COLO668 (cell line): ENCODE measurements at regions not wholly inside any gene's neighbourhood (a gene's known extent, or its start where the extent isn't known, plus 50 kb on each side); places are given as distances from the start of the nearest gene placed in this dataset.

ENCODE experiments used
- DNase-seq: peaks from one replicate; lab custom pipeline; 2025; ENCODE audit not compliant: unreplicated experiment; lab: John Stamatoyannopoulos, UW

DNA sequence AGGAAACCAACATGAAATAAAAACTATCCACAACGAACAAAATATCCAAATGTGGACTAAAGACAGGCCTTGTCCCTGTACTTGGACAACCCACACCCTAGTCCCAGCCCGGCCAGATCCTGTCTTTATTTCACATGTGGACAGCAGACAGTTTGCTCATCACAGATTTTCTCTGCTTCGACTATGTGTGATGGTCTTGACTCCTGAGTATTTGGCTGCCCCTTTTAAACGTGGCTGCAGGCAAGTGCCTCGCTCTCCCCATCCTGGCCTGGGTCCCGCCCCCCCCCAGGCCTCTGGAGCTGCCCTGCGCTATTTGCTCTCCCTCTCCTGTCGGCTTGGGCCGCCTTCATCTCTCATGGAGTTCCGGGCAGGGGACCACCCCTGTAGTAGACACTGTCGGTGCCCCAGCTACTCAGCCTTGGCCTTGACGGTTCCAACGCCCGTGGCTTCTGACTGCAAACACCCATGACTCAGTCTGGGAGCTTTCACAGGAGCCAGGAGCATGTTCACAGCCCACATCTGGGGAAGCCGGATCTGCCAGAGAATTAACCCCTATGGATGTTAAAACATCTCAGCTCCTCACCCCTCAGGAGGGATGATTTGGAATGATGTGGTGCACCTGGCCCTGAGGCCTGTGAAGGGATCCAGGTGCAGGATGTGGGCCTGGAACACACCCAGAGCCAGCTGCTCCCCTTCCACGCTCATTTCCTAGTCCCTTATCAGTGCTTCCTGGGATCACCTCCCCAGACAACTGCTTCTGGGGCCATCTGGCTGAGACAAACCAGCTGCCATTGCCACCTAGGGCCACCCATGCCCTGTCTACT is 229.7 kb upstream of the RPL38 start:
- peak; percentile 72 for DNase-seq

DNA sequence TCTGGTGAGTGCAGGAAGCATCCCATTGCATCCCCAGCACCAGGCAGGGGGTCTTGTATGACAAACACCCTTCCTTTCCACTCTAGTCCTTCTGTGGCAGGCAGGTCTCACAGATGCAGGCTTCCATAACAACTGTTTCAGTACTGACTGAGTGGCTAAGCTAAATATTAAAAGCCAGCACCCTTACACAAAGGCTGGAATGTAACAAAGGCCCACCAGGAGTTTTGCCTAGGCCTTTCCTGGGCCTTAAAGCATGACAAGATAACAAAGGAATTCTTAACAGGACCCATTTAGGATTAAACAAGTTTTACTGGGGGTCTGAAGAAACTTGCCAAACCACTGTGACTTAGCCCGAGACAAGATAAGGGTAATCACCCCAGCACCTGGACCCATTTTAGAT is 228.9 kb upstream of the RPL38 start:
- no peak for DNase-seq

DNA sequence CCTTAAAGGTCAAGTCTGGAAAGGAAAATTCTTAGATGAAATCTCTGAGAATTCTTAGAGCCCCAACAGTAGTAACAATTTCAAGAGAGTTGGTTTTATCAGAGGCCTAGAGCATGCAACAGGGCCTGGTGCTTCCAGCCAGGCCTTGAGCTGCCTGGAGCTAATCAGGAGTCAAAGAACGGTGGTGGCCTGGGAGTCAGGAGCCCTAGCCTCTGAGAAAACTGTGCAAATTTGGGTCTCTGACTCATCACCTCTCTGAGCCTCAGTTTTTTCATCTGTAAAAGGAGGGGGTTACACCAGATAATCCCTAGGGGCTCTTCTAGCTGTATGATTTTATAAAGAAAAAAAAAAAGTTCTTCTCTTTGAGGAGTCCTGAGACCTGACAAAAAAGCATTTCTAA is 227.3 kb upstream of the RPL38 start:
- DNase-seq: no peak

DNA sequence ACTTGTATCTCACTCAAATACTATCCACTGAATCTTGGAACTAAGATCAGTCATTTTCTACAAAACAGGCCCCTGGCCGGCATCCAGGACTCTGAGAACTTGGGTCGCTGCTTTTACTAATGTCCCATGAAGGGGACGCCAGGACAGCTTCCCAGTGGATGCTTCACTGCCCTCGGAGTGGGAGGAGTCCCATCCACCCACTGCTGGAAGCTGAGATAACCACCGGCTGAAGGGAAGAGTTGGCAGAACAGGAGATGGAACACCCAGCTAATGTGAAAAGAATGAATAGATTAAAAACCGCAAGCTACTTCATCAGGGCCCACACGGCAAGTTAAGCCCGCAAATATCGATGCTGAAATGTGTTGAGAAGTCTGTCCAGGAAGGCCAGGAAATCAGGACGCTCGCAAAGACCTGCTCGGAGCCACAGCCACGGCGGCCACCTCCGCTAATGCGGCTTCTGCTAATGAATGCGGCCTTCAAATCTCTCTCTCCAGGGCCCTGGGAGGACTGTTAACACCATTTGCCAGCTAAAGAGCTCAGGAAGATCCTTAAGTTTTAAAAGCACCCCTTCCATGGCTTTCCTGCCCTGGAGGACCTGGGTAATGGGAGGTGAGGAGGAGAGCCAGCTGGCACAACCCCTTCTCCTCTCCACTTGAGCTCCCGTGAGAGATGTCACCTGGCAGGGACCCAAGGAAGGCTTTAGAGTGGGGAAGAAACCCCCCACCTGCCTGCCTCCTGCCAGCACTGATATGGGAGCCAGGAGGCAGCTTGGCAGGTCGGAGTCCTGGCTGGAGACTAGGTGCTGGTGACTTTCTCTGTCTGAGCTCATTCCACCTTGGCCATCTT is 226.6 kb upstream of the RPL38 start:
- DNase-seq: no peak

DNA sequence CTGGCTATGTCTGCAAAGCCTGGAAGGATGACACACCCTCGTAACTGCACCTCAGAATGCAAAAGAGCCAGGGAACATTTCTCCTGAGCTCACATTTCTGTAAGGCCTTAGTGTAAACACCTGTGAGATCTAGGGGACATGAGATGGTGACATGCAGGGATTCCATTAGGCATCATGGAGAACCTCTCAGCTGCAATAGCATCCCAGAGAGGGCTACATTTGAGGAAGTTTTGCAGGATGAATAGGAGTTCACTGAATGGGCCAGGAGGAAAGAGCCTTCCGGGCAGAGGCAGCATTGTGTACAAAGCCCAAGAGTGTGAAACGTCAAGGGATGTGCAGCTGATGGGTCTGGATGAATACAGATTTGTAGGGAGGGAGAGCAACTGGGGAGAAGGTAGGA is 223.0 kb upstream of the RPL38 start:
- no peak for DNase-seq

DNA sequence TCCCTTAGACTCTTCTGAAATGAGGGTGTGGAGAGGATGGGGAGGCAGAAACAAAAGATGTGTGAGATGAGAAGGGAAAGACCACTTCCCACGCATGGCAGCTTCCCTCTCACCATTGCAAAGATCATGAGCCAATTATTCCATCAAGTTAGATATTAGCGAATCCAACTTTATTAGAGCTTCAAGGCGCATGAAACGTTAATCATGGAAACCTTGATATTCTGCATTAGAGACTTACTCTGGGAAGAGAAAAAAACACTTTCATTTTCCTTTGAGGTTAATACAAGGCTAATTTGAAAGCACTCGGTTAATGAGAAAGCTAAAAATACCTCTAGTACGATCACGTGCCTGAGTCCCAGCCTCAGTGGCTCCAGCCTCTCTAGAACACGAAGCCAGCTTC is 220.6 kb upstream of the RPL38 start:
- DNase-seq: no peak

DNA sequence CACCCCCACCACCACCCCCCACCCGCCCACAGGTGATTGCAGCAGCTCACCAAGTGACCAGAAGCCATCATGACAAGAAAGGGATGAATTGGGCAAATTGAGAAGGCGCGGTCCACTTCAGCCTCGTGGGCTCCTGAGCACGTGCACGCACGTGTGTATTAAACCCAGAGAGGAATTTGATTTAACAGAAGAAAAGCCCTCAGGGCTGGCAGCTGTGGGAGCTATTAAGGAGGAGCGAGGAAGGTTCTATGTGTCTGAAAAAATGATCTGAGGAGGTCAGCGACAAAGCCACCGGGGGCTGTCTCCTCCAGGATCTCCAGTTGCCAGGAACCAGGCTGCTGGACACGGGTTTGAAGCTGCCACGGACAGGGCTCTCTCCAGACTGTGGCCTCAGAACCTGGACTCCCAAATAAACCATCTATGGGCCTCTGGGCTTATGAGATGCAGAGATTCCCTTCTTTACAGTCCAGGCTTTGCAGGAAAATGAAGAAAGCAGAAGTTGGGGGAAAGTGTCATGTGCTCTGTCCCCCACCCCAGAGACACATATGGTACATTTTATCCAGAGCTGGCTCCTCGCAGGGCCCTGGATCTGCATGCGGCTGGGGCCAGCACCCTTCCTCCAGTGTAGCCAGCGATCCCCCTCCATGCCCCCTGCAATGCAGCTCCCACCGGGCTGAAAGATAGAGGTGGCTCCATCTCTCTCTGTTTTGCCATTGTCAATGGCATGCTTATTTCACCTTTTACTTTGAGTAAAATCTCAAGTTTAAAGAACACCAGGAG is 219.7 kb upstream of the RPL38 start:
- no peak for DNase-seq

DNA sequence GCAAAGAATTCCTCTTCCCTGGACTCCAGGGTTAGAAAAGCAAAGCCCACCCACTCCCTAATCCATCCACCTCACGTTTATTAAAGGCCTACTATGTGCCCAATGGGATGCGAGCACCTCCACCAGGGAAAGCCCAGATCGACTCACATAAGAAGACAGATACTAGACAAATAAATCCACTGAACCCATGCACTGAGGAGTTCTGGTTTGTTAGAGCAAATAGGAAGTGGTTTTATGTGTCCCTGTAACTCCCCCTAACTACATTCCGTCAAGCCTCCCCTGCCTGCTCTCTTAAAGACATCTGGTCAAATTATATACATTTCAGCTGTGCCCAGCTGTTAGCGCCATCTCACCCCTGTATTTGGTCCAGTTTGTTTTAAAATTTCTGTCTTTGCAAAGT is 218.5 kb upstream of the RPL38 start:
- no peak for DNase-seq

DNA sequence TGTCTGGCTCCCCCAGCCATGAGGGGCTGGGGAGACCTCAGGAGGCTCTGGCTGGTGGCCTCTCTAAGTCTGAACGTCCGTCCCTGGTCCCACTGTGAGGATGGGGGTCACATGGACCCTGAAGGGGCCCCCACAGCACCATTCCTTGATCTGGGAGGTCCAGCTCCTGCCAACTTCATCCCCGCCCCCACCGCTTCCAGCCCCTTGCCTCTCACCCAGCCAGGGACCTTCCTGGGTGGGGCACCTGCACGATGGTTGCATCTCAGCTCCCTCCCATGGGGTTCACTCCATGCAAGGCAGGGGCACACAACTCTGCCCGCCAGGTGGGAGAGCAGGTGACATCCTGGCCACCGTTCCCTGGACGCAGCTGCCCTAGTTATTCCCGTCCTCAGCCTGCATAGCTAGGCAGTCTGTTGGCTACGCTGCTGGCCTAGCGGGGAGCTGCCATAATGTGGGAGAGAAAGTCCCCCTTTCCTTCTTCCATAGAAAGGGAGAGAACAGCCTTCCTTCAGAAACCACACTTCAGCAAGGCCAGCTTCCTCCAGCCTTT is 217.9 kb upstream of the RPL38 start:
- DNase-seq: no peak

DNA sequence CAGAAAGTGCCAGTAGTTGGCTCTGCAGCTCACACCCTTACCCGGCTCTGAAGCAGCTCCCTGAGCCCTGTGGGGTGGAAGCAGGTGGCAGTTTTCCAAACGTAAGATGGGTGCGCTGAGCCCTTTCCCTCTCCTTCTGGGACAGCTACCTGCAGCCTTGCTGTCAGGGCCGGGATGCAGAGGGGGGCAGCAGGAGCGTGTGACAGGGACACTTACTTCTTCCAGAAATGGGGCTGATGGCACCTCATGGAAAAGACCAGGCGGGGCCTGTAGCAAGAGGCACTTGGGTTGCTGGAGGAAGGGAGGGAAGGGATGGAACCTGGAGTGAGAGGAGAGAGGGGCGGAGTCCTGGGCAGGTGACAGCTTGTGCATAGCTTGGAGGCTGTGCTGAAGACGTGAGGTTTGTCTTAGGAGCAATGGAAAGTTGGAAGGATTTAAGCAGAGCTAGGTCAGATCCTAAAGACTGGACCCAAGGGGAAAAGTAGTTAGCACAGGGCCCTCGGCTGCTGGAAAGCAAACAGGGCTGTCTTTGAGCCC is 216.8 kb upstream of the RPL38 start:
- no peak for DNase-seq

DNA sequence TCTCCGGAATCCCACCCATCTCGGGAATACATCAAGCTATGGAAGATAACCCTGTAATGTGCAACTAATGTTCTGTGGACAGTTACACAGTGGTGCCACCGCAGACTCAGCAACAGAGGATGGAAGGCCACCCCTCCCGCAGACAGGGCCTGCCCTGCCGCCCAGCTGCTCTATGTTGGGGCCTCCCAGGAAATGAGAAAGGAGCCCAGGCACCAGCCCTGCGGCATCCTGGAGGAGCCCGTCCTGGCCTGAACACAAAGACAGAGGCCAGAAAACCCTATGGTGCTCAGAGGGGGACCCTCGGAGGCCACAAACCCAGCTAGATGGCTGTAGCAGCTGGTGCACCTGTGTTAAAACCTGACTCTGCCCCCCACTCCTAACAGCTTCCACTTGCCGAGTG is 216.1 kb upstream of the RPL38 start:
- DNase-seq: no peak

DNA sequence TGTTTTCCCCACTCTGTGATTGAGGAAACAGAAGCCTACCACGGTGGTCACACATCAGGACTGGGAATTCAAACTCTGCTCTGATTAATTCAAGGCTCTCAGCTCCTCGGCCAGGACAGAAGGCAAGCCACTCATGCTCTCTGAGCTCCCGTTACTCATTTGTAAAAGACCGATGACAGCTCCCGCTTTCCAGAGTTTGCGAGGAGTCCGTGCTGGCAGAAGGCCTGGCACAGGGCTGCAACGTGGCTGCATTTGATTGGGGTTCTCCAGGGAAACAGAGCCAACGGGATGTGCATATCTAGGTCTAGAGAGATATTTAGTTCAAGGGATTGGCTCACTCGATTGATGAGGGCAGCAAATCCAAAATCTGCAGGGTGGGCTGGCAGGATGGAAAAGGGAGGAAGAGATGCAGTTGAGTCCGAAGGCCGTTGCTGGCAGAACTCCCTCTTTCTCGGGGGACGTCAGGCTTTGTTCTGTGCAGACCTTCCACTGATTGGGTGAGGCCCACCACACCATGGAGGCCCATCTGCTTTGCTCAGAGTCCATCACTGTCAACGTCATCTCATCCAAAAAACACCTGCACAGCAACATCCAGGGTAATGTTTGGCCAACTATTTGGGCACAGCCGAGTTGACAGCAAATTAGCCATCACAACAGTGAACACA is 215.5 kb upstream of the RPL38 start:
- no peak for DNase-seq

DNA sequence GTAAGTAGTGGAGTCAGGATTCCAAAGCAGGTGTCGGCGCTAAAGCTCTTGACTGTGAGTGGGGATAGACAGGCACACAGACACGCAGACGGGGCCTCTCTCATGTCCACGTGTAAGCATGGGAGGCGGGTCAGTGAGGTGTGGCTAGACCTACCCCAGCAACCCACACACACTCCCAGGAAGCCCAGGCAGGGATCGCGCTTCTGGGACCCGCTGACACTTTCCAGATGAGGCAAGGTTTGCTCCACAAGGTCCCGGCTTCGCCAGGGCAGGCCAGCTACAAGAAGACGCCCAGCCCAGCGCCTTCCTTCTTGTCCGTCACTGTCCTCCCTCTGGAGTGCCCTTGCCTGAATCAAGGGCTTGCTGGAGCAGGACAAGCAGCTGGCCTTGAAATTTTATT is 213.8 kb upstream of the RPL38 start:
- DNase-seq: no peak

DNA sequence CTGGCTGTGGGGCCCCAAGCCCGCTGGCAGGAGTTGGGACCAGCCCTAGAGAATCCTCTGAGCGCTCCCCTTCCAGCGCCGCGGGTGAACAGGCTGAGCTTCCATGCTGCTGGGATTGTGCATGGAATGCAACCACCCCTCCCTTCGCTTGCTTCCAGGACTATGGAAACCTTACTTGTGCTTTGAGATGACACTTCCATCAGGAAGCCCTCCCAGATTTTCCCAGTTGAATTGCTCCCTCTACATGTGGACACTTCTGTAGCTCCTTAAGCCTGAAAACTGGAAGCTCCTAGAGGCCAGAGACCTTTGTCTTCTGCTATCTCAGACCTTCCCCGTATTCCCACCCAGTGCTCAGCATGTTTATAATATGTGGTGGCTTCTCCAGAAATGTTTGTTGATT is 213.2 kb upstream of the RPL38 start:
- DNase-seq: no peak

DNA sequence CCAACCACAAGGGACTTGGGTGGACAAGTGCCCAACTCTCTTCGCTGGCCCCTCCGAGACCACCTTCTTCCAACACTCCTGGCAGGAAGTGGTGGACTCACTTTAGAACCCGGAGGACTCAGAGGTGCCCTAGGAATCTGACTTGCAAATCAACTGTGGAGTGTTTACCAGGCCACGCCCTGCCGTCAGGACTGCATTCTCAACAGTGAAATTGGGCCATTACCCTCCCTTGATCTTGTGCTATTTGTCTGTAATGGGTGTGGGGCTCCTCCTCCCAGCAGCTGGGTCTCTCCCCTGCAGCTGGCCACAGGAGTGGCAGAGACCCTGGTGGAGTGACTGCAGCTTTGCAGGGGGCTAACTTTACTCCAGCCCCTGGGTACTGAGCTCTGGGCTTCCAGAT is 212.2 kb upstream of the RPL38 start:
- DNase-seq: peak; percentile 4

DNA sequence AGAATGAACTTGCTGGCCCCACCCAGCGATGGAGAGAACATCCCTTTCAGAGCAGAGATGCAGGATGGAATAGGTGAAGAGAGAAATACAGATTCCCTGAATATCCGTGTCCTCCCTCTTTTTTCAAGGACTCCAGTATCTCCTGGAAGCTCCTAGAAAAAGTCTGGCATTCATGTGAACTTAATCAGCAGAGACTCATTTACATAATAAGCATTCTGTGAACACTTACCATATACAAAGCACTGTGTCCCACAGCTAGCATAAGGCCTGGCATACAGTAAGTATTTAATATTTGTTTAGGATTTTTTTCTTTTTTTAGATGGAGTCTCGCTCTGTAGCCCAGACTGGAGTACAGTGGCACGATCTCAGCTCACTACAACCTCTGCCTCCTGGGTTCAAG is 208.5 kb upstream of the RPL38 start:
- no peak for DNase-seq

DNA sequence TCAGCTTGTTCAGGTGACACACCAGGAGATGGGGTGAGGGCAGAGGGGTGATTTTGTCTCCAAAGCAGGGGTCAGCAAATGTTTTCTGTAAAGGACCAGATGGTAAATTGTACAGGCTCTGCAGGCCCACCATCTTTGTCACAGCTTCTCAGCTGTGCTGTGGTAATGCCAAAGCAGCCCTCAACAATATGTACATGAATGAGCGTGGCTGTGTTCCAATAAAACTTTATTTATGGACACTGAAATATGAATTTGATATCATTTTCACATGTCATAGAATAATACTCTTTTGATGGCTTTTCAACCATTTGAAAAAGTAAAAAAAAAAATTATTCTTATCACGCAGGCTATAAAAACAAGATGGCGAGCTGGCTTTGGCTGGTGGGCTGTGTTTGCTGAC is 206.4 kb upstream of the RPL38 start:
- no peak for DNase-seq

DNA sequence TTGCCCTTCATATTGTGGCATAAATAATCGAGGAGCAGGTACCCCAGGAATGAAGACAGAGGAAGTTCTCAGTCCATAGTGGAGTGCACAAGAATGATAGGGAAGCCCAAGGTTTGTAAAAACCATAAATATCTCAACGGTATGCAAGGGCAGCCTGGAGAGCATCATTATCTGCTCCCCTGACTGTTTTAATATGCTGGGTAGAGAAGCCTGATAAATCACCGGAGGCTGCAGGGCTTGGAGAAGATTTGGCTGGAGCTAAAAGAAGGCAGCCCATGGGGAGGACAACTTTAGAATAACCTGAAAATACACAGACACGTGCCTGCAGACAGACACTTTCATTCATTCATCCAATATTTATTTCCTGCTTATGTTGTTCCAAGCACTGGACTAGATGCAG is 205.2 kb upstream of the RPL38 start:
- no peak for DNase-seq

DNA sequence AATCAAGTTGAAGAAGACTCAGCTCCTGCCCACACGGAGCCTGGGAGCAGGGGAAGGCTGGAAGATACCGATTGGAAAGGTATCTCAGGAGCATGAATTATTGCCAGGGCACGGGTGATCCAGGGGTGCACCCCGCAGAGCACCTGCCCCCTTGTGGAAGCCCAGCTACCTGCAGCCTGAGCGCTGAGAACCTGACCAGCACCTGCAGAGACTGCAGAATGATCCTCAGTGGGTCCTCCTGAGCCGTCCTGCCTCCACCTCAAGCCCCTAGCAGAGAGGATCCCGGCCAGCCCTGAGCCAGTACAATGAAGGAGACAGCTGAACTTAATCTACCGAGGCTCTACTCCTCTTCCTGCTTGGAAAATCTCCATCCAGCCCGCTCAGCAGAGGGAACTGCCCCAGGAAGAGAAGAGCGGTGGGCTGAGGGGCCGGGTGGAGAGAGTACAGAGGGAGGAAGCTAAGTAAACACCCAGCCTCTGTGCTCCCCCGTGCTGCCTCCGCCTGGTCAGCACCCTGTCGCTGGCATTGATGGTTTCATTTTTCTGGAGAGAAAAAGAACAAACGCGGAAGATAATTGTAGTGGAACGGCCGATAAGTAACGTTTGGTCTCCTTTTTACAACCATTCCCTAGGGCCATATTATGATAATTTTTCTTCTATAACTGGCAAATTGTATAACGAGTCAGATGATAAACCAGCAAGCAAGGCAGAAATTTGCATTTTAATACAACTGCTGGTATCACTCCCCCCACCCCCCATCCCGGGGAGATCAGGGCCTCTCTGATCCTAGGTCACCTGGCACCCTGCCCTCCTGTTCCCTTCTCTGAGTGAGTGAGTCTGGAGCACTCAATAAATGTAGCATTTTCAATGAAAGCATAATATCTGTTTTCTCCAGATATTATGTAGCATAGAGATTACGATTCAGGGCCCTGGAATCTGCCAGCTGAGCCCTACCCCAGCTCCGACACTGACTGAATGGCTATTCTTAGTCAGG is 204.5 kb upstream of the RPL38 start:
- DNase-seq: peak; percentile 59
